SK-N-SH (cell line): ENCODE measurements at regions not wholly inside any gene's neighbourhood (a gene's known extent, or its start where the extent isn't known, plus 50 kb on each side); places are given as distances from the start of the nearest gene placed in this dataset.

Experiments
- CTCF ChIA-PET: fragments of 300-600, 350-600 bp; formaldehyde crosslinking; extraction: SDS; loops from one replicate; lab custom pipeline; 2021; lab: Yijun Ruan, JAX
- POLR2A ChIA-PET: fragments of 350-600 bp; sonication (Branson Sonifier 250); formaldehyde crosslinking; extraction: SDS; loops from one replicate; lab custom pipeline; 2020; ENCODE audit warnings: antibody characterized with exemption, inconsistent platforms; lab: Yijun Ruan, JAX
- DNase-seq: peaks from one replicate; pipeline ENCODE4 v3.0.0; 2012
- H2AFZ ChIP-seq: fragments of 200-600 bp; sonication (generic); 2 replicates; pipeline ENCODE4 v1.8.1; 2016; ENCODE audit warnings: antibody characterized with exemption, mild to moderate bottlenecking, low read depth
- H3F3A ChIP-seq: fragments of 200-600 bp; sonication (generic); replicated peaks from 2 replicates; pipeline ENCODE3; 2016; ENCODE audit warnings: antibody characterized with exemption, mild to moderate bottlenecking; ENCODE audit not compliant: insufficient read depth
- H3K27ac ChIP-seq, 2 experiments: fragments of 200-500 bp in 1 of 2; fragments of 200-600 bp in 1 of 2; sonication (Bioruptor generic) in 1 of 2; sonication (generic), shearing (Covaris generic) in 1 of 2; 2 replicates each; pipeline versions ENCODE4 v1.5.1 to v1.6.1; 2014 to 2016; ENCODE audit warnings: low read depth in 2 of 2, inconsistent platforms in 1 of 2, low read length in 1 of 2, mild to moderate bottlenecking in 1 of 2, mixed read lengths in 1 of 2
- H3K27me3 ChIP-seq: fragments of 200-600 bp; sonication (generic), shearing (Covaris generic); 2 replicates; pipeline ENCODE4 v1.6.1; 2016; ENCODE audit warnings: mixed run types; ENCODE audit not compliant: insufficient read depth
- H3K36me3 ChIP-seq, 2 experiments: fragments of 200-500 bp in 1 of 2; fragments of 200-600 bp in 1 of 2; sonication (Bioruptor generic) in 1 of 2; sonication (generic) in 1 of 2; replicated peaks in 1 of 2; 2 replicates each; pipeline versions ENCODE3 to v1.5.1; 2014 to 2016; ENCODE audit warnings: low read length in 1 of 2, mild to moderate bottlenecking in 1 of 2; ENCODE audit not compliant: insufficient read depth in 2 of 2, control insufficient read depth in 1 of 2
- H3K4me1 ChIP-seq, 2 experiments: fragments of 200-500 bp in 1 of 2; fragments of 200-600 bp in 1 of 2; sonication (Bioruptor generic) in 1 of 2; sonication (generic), shearing (Covaris generic) in 1 of 2; 2 replicates each; pipeline versions ENCODE4 v1.5.1 to v1.6.1; 2014 to 2016; ENCODE audit warnings: low read depth in 1 of 2, low read length in 1 of 2, mixed run types in 1 of 2; ENCODE audit not compliant: insufficient read depth in 2 of 2, control insufficient read depth in 1 of 2
- H3K4me2 ChIP-seq: fragments of 200-600 bp; sonication (generic), shearing (Covaris generic); 2 replicates; pipeline ENCODE4 v1.6.1; 2017; ENCODE audit warnings: mixed run types
- H3K4me3 ChIP-seq, 2 experiments: fragments of 200-500 bp in 1 of 2; fragments of 200-600 bp in 1 of 2; sonication (Bioruptor generic) in 1 of 2; sonication (generic), shearing (Covaris generic) in 1 of 2; 2 replicates each; pipeline versions ENCODE4 v1.5.1 to v1.8.1; 2014 to 2016; ENCODE audit warnings: low read depth in 2 of 2, inconsistent platforms in 1 of 2, low read length in 1 of 2, mild to moderate bottlenecking in 1 of 2, mixed read lengths in 1 of 2, moderate library complexity in 1 of 2
- H3K79me2 ChIP-seq: fragments of 200-600 bp; sonication (generic); 2 replicates; pipeline ENCODE4 v1.8.1; 2017; ENCODE audit warnings: mild to moderate bottlenecking; ENCODE audit not compliant: insufficient read depth
- H3K9ac ChIP-seq: fragments of 200-600 bp; sonication (generic); 2 replicates; pipeline ENCODE4 v1.6.1; 2017; ENCODE audit warnings: mixed run types
- H3K9me2 ChIP-seq: fragments of 200-600 bp; sonication (generic); 2 replicates; pipeline ENCODE4 v1.6.1; 2017; ENCODE audit warnings: mixed run types
- H3K9me3 ChIP-seq: fragments of 200-600 bp; sonication (generic); 2 replicates; pipeline ENCODE4 v1.6.1; 2017; ENCODE audit warnings: mixed run types, mild to moderate bottlenecking, moderate library complexity
- H4K20me1 ChIP-seq: fragments of 200-600 bp; sonication (generic); 2 replicates; pipeline ENCODE4 v1.6.1; 2017; ENCODE audit warnings: mild to moderate bottlenecking, mixed run types; ENCODE audit not compliant: insufficient read depth
- CHD2 ChIP-seq: fragments of 150-350 bp; IDR thresholded peaks from 2 replicates; pipeline ENCODE4 v1.6.1; 2018; ENCODE audit warnings: low read length; ENCODE audit not compliant: partially characterized antibody
- CTCF ChIP-seq: fragments of 200-600 bp; sonication (generic); IDR thresholded peaks from 2 replicates; pipeline ENCODE4 v1.6.1; 2017; ENCODE audit warnings: antibody characterized with exemption, mild to moderate bottlenecking, moderate library complexity
- EZH2phosphoT487 ChIP-seq: fragments of 200-600 bp; sonication (generic); IDR thresholded peaks from 2 replicates; pipeline ENCODE4 v1.6.1; 2017; ENCODE audit warnings: low read depth, mixed run types, mild to moderate bottlenecking, antibody characterized with exemption, moderate library complexity, borderline replicate concordance
- FOSL2 ChIP-seq: IDR thresholded peaks from 2 replicates; pipeline ENCODE4 v1.4.0; 2012; ENCODE audit warnings: low read depth, mild to moderate bottlenecking, moderate library complexity, borderline replicate concordance
- FOXJ3 ChIP-seq: sonication (generic); formaldehyde crosslinking; IDR thresholded peaks from 2 replicates; pipeline ENCODE4 v1.5.1; 2020; ENCODE audit warnings: mild to moderate bottlenecking, missing genetic modification reagents
- FOXM1 ChIP-seq: IDR thresholded peaks from 2 replicates; pipeline ENCODE4 v1.4.0; 2012; ENCODE audit warnings: low read depth, mild to moderate bottlenecking
- GABPA ChIP-seq: IDR thresholded peaks from 2 replicates; pipeline ENCODE4 v1.4.0; 2012; ENCODE audit warnings: low read depth, mild to moderate bottlenecking
- GATA2 ChIP-seq: sonication (generic); formaldehyde crosslinking; IDR thresholded peaks from 2 replicates; pipeline ENCODE4 v1.5.0; 2020; ENCODE audit warnings: mild to moderate bottlenecking, missing genetic modification reagents
- IRF3 ChIP-seq: fragments of 150-350 bp; IDR thresholded peaks from 2 replicates; pipeline ENCODE4 v1.6.1; 2016; ENCODE audit warnings: mild to moderate bottlenecking, low read depth, low read length
- MAX ChIP-seq: IDR thresholded peaks from 2 replicates; pipeline ENCODE4 v1.4.0; 2012; ENCODE audit warnings: low read depth
- MEF2A ChIP-seq: IDR thresholded peaks from 2 replicates; pipeline ENCODE4 v1.4.0; 2012; ENCODE audit warnings: low read depth, borderline replicate concordance
- NRF1 ChIP-seq: IDR thresholded peaks from 2 replicates; pipeline ENCODE4 v1.6.1; 2012; ENCODE audit warnings: low read depth, mild to moderate bottlenecking, low read length
- RAD21 ChIP-seq: IDR thresholded peaks from 2 replicates; pipeline ENCODE4 v1.6.1; 2012; ENCODE audit warnings: mild to moderate bottlenecking, low read length
- RCOR1 ChIP-seq: fragments of 150-350 bp; IDR thresholded peaks from 2 replicates; pipeline ENCODE4 v1.6.1; 2017; ENCODE audit warnings: antibody characterized with exemption, low read length
- RFX5 ChIP-seq: IDR thresholded peaks from 2 replicates; pipeline ENCODE4 v1.6.1; 2012; ENCODE audit warnings: mild to moderate bottlenecking, improper control_type of control experiment, low read length
- SMC3 ChIP-seq: IDR thresholded peaks from 2 replicates; pipeline ENCODE4 v1.6.1; 2012; ENCODE audit warnings: low read depth, low read length, improper control_type of control experiment
- TCF12 ChIP-seq: IDR thresholded peaks from 2 replicates; pipeline ENCODE4 v1.4.0; 2012
- USF2 ChIP-seq: fragments of 150-350 bp; IDR thresholded peaks from 2 replicates; pipeline ENCODE4 v1.6.1; 2017; ENCODE audit warnings: antibody characterized with exemption, low read length, low read depth, borderline replicate concordance
- ZBTB33 ChIP-seq: IDR thresholded peaks from 2 replicates; pipeline ENCODE4 v1.4.0; 2012; ENCODE audit warnings: low read depth, borderline replicate concordance
- WGBS: methylation state at CpG from one replicate; pipeline ENCODE4 v1.1.6; 2017; ENCODE audit warnings: low lambda C conversion rate; 5-methylcytosine and 5-hydroxymethylcytosine counted together

GRCh38 chr18:41461114-41461513, 493.9 kb upstream of the PIK3C3 start:
- POLR2A ChIA-PET = no interaction called here
- H3K4me1 ChIP-seq = no peaks in the 10 kb centered on the region
- no peak for DNase-seq
- H3F3A ChIP-seq = no peaks in the 10 kb centered on the region
- H4K20me1 ChIP-seq = no peaks in the 10 kb centered on the region
- H3K27ac ChIP-seq = no peak overlapping the region
- WGBS = 5% methylated on average over 2 of the region's 2 CpGs
- TF ChIP-seq GABPA = no peak
- TF ChIP-seq IRF3 = no peak
- no peak for TF ChIP-seq MEF2A
- TF ChIP-seq, all 33 proteins: peak for 0
- H3K9ac ChIP-seq = no peak overlapping the region
- no peaks in the 10 kb centered on the region for H3K27me3 ChIP-seq
- H3K4me2 ChIP-seq = no peak overlapping the region
- no peaks in the 10 kb centered on the region for H3K9me2 ChIP-seq
- H3K36me3 ChIP-seq = no peaks in the 10 kb centered on the region
- no peak overlapping the region for H2AFZ ChIP-seq
- CTCF ChIA-PET = no interaction called here
- no peak overlapping the region for H3K4me3 ChIP-seq
- no peaks in the 10 kb centered on the region for H3K9me3 ChIP-seq
- no peaks in the 10 kb centered on the region for H3K79me2 ChIP-seq

GRCh38 chr18:41459656-41460055, 495.4 kb upstream of the PIK3C3 start:
- Histone ChIP-seq H3K4me1 (no peaks in the 10 kb centered on the region), H3F3A (no peaks in the 10 kb centered on the region), H3K4me2 (no peak overlapping the region), H3K4me3 (no peak overlapping the region), H3K9ac (no peak overlapping the region), H3K9me2 (no peaks in the 10 kb centered on the region), H3K36me3 (no peaks in the 10 kb centered on the region), H3K27me3 (no peaks in the 10 kb centered on the region), H3K27ac (no peak overlapping the region), H3K79me2 (no peaks in the 10 kb centered on the region), H3K9me3 (no peaks in the 10 kb centered on the region), H2AFZ (no peak overlapping the region), H4K20me1 (no peaks in the 10 kb centered on the region)
- no peak for TF ChIP-seq ZBTB33
- TF ChIP-seq NRF1 = no peak
- no peak for TF ChIP-seq USF2
- no peak for TF ChIP-seq RAD21
- no peak for TF ChIP-seq GABPA
- no peak for TF ChIP-seq RCOR1
- TF ChIP-seq IRF3 = no peak
- TF ChIP-seq FOXM1 = no peak
- no peak for TF ChIP-seq FOSL2
- no peak for TF ChIP-seq EZH2phosphoT487
- TF ChIP-seq RFX5 = no peak
- TF ChIP-seq CTCF = no peak
- TF ChIP-seq CHD2 = no peak
- TF ChIP-seq TCF12 = no peak
- no peak for TF ChIP-seq SMC3
- TF ChIP-seq GATA2 (CRISPR knock-in tag) = no peak
- TF ChIP-seq FOXJ3 (CRISPR knock-in tag) = no peak
- no peak for TF ChIP-seq MAX
- 72% methylated on average over 2 of the region's 2 CpGs for WGBS
- DNase-seq = no peak
- ChIA-PET CTCF (no interaction called here), POLR2A (no interaction called here)
